Astrocyte of the spinal cord (primary cell): ENCODE measurements at regions not wholly inside any gene's neighbourhood (a gene's known extent, or its start where the extent isn't known, plus 50 kb on each side); places are given as distances from the start of the nearest gene placed in this dataset.
"Not testable (repeated sequence)": the region's sequence is repeated elsewhere in the genome, so short reads cannot be mapped to it uniquely, and the experiment has no call there.

ENCODE experiments used
- DNase-seq: peaks from one replicate; pipeline ENCODE4 v3.0.0; 2011; ENCODE audit warnings: low read depth, low spot score
- H3K4me3 ChIP-seq: 2 replicates; pipeline ENCODE4 v1.5.1; 2011; ENCODE audit warnings: low read depth, mild to moderate bottlenecking, low read length, moderate library complexity
- in situ Hi-C: cut with HindIII; loops from 2 replicates; pipeline ENCODE4 v1.10.0; 2017; ENCODE audit warnings: low sequenced_read_pairs
- TF ChIP-seq, protein P1 (sequence below): IDR thresholded peaks from 2 replicates; pipeline ENCODE4 v1.5.1; 2012; ENCODE audit warnings: low read depth, mild to moderate bottlenecking, low read length, inconsistent platforms

- TF ChIP-seq, protein P1, sequence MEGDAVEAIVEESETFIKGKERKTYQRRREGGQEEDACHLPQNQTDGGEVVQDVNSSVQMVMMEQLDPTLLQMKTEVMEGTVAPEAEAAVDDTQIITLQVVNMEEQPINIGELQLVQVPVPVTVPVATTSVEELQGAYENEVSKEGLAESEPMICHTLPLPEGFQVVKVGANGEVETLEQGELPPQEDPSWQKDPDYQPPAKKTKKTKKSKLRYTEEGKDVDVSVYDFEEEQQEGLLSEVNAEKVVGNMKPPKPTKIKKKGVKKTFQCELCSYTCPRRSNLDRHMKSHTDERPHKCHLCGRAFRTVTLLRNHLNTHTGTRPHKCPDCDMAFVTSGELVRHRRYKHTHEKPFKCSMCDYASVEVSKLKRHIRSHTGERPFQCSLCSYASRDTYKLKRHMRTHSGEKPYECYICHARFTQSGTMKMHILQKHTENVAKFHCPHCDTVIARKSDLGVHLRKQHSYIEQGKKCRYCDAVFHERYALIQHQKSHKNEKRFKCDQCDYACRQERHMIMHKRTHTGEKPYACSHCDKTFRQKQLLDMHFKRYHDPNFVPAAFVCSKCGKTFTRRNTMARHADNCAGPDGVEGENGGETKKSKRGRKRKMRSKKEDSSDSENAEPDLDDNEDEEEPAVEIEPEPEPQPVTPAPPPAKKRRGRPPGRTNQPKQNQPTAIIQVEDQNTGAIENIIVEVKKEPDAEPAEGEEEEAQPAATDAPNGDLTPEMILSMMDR, result no peak
- in situ Hi-C loops, result no loop called here
Observed at GRCh38 chr9:83130541-83130940, 67.6 kb upstream of the RASEF start.

GRCh38 chr9:83125671-83126070, 62.7 kb upstream of the RASEF start:
- no peak for DNase-seq
- in situ Hi-C loops, result no loop called here
- TF ChIP-seq, protein P1, result no peak
- no peak overlapping the region for H3K4me3 ChIP-seq

More at GRCh38 chr9:83130541-83130940, 67.6 kb upstream of the RASEF start:
- H3K4me3 ChIP-seq, result no peak overlapping the region
- DNase-seq, result peak; percentile 74

DNA sequence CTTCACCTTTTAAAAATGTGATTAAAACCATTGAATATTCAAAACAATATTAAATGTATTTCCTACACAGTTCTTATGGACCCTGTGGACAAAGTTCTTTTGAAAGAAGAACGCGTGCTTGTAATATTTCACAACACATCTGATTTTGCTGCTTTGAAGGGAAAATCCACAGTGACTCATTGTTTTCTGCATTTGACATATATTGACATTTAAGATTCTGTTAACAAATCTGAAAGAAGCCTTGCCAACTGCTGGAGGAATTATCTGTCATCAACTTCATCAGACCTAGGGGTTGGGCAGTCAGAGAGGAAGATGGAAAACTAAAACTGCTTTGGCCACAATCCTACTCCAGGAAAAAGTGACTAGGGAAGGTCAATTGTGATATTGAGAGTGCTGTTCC, 56.9 kb upstream of the RASEF start:
- no peak overlapping the region for H3K4me3 ChIP-seq
- in situ Hi-C loops, result no loop called here
- DNase-seq, result no peak
- TF ChIP-seq, protein P1, result no peak

DNA sequence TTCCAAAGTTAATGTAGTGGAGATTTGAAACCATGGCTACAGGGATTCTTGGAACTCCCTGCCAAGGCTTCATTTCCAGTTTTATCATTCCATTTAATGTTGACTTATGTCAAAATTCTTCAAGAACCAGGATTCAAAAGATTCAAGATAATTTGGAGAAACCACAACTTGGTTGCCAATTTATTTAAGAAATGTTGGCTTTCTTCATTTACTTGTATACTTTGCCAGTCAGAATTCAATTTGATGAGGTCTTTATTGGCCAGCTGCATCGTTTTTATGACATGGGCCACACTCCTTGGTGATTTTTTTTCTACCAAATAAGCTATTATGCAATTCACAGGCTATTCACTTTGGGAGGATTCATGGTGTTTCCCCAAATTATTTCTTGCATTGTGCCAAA, 53.1 kb upstream of the RASEF start:
- in situ Hi-C loops, result no loop called here
- TF ChIP-seq, protein P1, result no peak
- H3K4me3 ChIP-seq, result no peak overlapping the region
- DNase-seq, result no peak

DNA sequence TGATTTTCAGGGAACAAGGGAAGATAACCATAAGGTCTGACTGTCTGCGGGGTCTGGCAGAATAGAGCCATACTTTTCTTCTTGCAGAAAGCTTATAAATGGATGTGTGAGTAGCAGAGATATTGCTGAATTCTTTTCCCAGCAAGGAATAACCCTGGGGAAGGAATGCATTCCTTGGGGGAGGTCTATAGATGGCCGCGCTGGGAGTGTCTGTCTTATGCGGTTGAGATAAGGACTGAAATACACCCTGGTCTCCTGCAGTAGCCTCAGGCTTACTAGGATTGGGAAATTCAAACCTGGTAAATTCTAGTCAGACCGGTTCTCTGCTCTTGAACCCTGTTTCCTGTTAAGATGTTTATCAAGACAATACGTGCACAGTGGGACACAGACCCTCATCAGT, 50.5 kb upstream of the RASEF start:
- DNase-seq, in situ Hi-C loops, H3K4me3 ChIP-seq: not testable (repeated sequence)
